Activated CD8-positive, alpha-beta memory T cell treated with anti-CD3 and anti-CD28 coated beads, Interleukin-2, amount 50 U/mL, for 48 hours (primary cell): ENCODE measurements at regions not wholly inside any gene's neighbourhood (a gene's known extent, or its start where the extent isn't known, plus 50 kb on each side); places are given as distances from the start of the nearest gene placed in this dataset.
A peak's percentile ranks its signal among the peaks of the same experiment; 100 is the strongest.
"Not testable (repeated sequence)": the region's sequence is repeated elsewhere in the genome, so short reads cannot be mapped to it uniquely, and the experiment has no call there.

Experiments
- DNase-seq: peaks from one replicate; pipeline ENCODE4 v3.0.0-alpha.2; 2020

DNA sequence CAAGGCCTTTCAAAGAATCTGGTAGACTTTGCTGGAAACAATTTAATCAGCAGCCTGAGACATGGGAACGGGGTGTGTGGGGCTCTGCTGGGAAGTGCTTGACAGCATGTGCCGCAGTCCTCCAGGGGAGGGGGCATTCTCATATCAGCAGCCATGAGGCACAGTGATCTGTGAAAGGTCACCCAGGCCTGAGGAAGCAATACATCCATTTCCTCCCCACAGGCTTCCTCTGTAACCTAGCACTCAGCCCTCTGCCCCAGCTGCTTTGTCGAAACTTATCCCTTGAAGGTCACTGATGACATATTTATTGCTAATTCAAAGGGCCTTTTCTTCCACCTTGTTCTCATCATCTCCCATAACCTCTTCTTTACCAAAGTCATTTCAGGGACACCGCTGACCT is 103.3 kb downstream of the TNFAIP3 start:
- peak; percentile 65 for DNase-seq

DNA sequence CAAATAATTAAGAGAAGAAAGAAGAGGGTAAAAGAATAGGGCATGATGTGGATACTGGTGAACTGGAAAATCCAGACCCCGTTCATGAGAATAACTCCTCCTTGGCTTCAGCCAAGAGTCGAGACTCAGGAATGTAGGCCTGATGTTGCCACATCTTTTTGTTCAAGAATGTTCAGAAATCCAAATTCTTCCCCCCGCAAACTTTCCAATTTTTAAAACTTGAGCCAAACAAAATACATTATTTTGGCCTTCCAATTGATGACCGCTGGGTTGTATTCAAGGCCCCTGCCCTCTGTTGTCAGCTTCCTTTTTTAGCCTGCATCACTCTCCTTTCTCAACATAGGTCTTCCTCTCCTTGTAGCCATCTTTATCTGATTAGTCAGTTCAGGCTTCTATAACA is 106.1 kb downstream of the TNFAIP3 start:
- DNase-seq = no peak

- DNase-seq = no peak
Observed at GRCh38 chr6:137975188-137975940, 108.3 kb downstream of the TNFAIP3 start.

DNA sequence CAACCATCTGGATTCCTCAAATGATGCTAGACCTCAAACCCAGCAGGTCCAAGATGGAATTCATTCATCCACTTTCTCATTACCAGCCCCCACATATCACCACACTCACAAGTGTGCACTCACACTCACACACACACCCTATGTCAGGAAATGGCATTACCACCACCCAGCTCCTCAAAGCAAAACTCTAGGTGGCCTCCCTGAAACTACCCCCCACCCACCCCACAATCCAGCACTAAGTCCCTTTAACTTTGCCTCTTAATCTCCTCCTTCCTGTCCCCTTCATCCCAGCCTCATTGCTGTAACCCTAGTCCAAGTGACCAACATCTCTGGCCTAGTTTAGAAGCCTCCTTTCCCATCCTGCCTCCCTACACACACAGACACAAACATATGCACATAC is 109.4 kb downstream of the TNFAIP3 start:
- no peak for DNase-seq

- no peak for DNase-seq
Observed at GRCh38 chr6:137977206-137977605, 110.1 kb downstream of the TNFAIP3 start.

GRCh38 chr6:137977814-137978213 is 110.8 kb downstream of the TNFAIP3 start:
- no peak for DNase-seq

DNA sequence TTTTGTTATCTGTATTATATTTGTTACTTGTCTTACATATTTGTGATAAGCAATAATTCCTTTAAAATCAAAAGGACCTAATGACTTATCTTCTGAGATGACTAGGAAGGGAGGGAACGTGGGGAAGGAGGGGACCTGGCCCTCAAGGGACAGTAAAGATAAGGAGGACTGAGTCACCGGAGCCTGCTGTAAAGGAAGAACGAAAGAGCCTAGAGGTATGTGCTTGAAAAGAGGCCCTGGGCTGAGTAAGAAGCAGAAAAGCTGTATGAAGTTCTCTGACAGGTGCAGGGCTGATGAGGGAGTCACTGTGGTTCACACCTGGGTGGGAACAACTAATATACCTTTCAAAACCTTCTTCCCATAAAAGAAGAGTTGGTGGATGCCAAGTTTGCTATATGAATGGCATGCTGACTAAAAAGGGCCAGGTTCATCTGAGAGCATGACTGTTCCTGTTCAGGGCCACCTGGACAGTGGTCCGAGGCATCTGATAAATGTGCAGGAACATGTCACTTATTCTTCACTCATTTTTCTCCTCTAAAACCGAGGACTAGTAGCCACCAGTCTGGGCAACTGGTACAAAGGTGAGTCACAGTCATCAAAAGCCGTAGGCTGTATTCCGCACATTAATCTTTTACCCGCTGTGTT is 111.3 kb downstream of the TNFAIP3 start:
- no peak for DNase-seq

- not testable (repeated sequence) for DNase-seq
Observed at GRCh38 chr6:137979263-137979662, 112.2 kb downstream of the TNFAIP3 start.

DNA sequence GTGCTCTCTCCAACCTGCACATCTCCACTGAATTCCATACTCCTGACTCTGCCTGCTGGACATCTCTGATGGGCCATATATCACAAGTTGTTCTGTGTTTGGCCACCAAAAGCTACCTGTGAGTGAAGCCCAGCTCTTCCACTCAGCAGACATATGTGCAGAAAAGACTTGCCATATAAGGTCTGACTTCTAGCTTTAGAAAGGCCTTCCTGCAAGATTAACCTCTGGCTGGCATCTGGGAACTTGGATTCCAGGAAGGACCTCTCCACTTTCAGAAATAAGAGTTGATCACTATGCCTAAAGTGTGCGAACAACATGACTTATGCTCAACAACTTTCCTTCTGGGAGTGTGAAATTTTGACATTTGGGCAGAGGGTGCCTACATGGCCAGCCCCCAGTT is 113.7 kb downstream of the TNFAIP3 start:
- DNase-seq = no peak

- DNase-seq = no peak
Observed at GRCh38 chr6:137981758-137982157, 114.7 kb downstream of the TNFAIP3 start.

DNA sequence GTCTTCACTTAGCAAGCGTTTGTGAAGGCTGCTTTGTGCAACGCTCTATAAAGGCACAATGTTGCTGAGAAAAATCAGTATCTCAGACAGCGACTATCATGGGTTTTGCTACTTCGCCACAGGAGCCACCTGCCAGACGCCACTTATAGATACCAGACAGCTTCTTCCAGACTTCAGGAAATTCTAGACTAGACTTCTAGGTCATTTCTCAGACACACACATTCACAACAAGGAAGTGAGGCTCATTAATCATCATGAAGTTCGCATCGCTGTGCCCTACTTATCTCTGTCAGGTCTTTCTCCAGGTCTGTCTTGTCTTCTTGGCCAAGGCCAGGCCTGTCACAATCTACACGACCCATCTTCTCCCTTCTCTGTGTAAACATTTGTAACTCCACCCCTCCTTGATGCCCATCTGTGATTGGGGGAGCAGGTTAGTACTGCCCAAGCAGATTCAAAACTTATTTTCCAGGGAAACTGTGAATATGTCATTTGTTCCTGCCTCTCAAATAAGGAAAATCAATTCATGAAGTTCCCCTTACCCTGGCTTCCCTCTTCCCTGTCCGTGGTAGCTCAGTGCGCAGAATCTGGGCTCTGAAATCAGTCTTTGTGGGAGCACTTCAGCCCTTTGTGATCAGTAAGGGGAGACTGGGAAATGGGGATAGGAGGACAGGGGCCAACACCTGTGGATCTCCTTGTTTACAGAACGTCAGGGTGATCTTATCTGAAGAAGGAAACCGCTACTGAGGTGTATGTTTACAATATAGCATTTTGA is 115.5 kb downstream of the TNFAIP3 start:
- no peak for DNase-seq

DNA sequence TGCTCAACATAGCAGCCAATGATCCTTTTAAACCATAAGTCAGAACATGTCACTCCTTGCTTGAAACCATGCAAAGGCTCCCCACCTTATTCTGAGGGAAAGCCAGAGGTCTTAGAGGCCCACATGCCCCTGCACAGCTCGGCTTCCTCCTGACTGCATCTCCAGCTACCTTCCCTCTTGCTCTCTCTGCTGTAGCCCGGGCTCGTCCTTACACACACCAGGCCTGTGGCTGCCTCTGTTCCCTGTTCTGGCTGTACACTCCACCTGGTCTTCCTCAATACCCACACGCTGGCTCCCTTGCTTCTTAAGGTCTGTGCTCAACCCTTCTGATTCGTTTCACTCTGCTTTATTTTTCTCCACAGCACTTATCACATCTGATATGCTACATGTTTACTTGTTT is 116.2 kb downstream of the TNFAIP3 start:
- DNase-seq = no peak

DNA sequence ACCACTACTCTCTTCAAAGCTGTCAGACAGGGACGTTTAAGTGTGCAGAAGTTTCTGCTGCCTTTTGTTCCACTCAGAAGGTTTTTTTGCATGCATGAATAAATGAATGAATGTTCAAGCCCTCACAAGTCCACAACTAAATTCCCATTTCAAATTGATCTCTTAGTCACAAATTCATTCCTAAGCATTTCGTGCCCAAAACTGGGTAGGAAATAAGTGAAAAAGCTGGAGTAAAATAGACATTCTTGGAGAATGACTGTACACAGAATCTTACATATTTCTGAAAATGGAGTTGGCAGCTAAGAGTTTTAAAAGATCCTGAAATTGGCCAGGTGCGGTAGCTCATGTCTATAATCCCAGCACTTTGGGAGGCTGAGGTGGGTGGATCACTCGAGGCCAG is 117.6 kb downstream of the PERP start:
- DNase-seq = no peak

- DNase-seq = no peak
Observed at GRCh38 chr6:137995371-137995770, 111.8 kb downstream of the PERP start.

GRCh38 chr6:137998461-137999019 is 108.7 kb downstream of the PERP start:
- DNase-seq = no peak

- no peak for DNase-seq
Observed at GRCh38 chr6:137999815-138000214, 107.4 kb downstream of the PERP start.

- no peak for DNase-seq
Observed at GRCh38 chr6:138000941-138001340, 106.3 kb downstream of the PERP start.

- DNase-seq = peak; percentile 68
Observed at GRCh38 chr6:138001750-138002349, 105.4 kb downstream of the PERP start.

GRCh38 chr6:138004430-138005287 is 102.6 kb downstream of the PERP start:
- DNase-seq = no peak

GRCh38 chr6:138005846-138006245 is 101.4 kb downstream of the PERP start:
- DNase-seq = no peak

GRCh38 chr6:138007014-138007472 is 100.2 kb downstream of the PERP start:
- DNase-seq = no peak

DNA sequence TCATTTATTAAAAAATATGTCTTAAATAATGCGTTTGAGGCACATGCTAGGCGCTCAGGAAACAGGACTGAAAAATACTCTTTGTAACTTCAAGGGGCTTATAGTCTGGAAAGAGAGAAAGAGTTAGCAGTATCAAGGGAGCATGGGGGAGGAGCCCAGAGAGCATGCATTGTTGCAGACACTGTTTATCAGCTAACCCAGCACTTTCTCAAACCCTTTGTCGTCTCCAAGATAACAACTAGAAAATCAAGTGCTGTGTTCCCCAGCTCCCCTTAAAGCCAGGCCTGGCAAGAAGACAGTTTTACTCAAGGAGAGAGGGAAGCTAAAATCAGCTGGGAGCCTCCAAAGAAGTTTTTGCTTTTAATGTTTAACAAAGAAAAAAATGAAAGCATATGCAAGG is 98.4 kb downstream of the PERP start:
- no peak for DNase-seq
